Brain microvascular endothelial cell (primary cell): ENCODE measurements at regions not wholly inside any gene's neighbourhood (a gene's known extent, or its start where the extent isn't known, plus 50 kb on each side); places are given as distances from the start of the nearest gene placed in this dataset.
A peak's percentile ranks its signal among the peaks of the same experiment; 100 is the strongest.

ENCODE experiments used
- DNase-seq: peaks from one replicate; pipeline ENCODE4 v3.0.0-alpha.2; 2020
- H3K27ac ChIP-seq: fragments of 250-450 bp; sonication (Bioruptor Pico); 2 replicates; pipeline ENCODE4 v1.5.1; 2020; ENCODE audit warnings: mild to moderate bottlenecking, moderate library complexity
- H3K27me3 ChIP-seq: fragments of 250-450 bp; sonication (Bioruptor Pico); replicated peaks from 2 replicates; pipeline ENCODE4 v1.5.1; 2020; ENCODE audit warnings: mild to moderate bottlenecking
- H3K36me3 ChIP-seq: fragments of 250-450 bp; sonication (Bioruptor Pico); replicated peaks from 2 replicates; pipeline ENCODE4 v1.5.1; 2020; ENCODE audit warnings: mild to moderate bottlenecking
- H3K4me3 ChIP-seq: 2 replicates; pipeline ENCODE4 v1.5.1; 2011; ENCODE audit warnings: low read depth, mild to moderate bottlenecking, control low read depth, low read length, moderate library complexity
- in situ Hi-C: cut with HindIII; loops from 2 replicates; pipeline ENCODE4 v1.10.0; 2017; ENCODE audit warnings: low sequenced_read_pairs, low pct_ligation_motif_present
- TF ChIP-seq, protein P1 (sequence below): IDR thresholded peaks from 2 replicates; pipeline ENCODE4 v1.5.1; 2011; ENCODE audit warnings: low read depth, mild to moderate bottlenecking, moderate library complexity, low read length, control low read depth, inconsistent platforms; ENCODE audit errors: missing control alignments

DNA sequence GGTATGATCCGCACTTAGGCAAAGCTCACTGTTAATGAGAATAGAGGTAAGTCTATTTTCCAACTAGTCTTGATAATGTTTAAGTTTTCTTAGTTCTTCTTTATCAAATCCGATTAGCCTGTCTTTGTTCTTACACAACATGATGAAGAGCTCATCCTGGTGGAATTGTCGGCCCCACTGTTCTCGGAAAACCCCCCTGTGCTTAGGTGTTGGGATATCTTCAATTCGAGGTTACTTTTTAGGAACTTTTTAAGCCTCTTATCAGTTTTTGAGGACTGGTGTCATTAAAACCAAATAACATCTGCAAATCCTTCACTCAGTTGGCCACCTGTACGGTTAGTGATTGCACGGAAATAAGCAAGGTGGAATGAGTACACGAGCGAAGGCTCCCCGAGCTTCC lies 60.7 kb upstream of the KIF26B start:
- Histone ChIP-seq H3K36me3 (no peaks in the 10 kb centered on the region), H3K27ac (no peak overlapping the region), H3K27me3 (no peaks in the 10 kb centered on the region), H3K4me3 (no peak overlapping the region)
- no peak for DNase-seq
- TF ChIP-seq, protein P1, sequence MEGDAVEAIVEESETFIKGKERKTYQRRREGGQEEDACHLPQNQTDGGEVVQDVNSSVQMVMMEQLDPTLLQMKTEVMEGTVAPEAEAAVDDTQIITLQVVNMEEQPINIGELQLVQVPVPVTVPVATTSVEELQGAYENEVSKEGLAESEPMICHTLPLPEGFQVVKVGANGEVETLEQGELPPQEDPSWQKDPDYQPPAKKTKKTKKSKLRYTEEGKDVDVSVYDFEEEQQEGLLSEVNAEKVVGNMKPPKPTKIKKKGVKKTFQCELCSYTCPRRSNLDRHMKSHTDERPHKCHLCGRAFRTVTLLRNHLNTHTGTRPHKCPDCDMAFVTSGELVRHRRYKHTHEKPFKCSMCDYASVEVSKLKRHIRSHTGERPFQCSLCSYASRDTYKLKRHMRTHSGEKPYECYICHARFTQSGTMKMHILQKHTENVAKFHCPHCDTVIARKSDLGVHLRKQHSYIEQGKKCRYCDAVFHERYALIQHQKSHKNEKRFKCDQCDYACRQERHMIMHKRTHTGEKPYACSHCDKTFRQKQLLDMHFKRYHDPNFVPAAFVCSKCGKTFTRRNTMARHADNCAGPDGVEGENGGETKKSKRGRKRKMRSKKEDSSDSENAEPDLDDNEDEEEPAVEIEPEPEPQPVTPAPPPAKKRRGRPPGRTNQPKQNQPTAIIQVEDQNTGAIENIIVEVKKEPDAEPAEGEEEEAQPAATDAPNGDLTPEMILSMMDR: no peak
- in situ Hi-C loops: no loop called here

DNA sequence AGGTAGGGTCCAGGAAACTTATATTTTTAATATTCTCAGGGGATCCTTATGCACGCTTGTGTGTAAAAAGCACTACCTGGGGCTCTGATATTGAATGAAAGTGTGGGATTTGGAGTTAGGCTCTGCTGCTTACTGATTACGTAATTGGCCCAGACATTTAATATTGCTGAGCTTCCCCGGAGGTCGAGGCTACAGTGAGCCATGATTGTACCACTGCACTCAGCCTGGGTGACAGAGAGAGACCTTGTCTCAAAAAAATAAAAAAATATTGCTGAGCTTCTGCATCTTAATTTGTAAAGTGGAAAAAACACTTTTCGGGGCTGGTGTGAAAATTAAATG lies 62.2 kb upstream of the KIF26B start:
- Histone ChIP-seq H3K36me3 (no peaks in the 10 kb centered on the region), H3K27me3 (no peaks in the 10 kb centered on the region), H3K27ac (peak overlapping the region; percentile 95), H3K4me3 (no peak overlapping the region)
- DNase-seq: no peak
- in situ Hi-C loops: no loop called here
- TF ChIP-seq, protein P1: no peak

DNA sequence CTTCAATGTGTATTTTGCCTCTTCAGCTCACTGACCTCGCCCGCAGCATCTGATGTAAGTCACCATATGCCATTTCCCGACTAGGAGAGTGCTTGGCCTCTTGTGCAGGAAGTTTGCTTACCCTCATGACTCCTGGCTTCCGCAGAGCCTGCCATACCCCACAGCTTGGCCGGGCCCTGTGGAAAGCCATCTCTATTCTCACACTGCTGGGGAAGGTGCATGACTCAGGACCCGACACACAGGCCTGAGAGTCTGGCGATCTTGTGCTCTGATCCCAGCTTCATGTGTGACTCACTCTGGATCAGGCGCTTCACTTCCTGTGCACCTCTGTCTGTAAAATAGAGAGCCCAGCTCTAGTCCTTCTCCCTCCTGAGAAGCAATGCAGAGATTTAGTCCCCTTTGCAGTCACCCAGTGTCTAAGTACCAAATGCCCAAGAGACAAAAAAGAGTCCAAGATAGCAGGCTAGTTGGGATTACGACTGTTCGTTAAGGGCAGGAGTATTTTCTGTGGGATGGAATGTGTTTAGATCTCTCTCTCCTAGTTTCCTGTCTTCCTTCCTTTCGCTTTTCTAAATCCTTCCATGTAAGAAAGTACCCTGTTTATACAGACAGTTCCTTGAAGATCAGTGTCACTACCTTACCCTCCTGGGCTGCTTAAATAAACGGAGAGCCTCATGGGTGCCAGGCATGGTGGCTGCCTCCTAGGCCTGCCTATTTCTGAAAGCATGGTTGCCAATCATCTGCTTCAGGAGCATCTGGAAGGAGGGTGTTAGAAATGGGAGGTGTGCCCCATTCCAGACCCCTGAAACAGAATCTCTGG lies 62.8 kb upstream of the KIF26B start:
- DNase-seq: peak; percentile 99
- Histone ChIP-seq H3K27me3 (no peaks in the 10 kb centered on the region), H3K4me3 (no peak overlapping the region), H3K27ac (peak overlapping the region; percentile 95), H3K36me3 (no peaks in the 10 kb centered on the region)
- TF ChIP-seq, protein P1: no peak
- in situ Hi-C loops: no loop called here

DNA sequence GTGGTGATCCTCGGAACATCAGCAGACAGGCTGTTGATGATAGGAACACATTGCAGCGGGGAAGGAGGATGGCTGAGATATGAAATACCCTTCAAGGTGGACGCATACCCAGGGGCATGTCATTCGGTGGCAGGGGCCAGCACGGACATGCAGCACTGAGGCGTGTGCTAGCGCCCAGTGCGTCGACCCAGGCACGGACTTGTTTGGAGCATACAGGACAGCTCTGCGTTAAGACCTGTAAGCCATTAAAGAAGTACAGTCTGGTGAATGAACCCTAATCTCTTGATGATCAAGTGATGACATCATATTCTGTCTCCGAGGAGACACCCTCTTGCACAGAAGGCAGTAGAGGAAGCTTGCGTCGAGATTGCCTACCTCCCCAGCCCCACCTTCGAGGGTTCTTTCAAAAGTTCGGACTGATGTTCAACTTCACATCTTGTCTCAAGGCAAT lies 63.6 kb upstream of the KIF26B start:
- TF ChIP-seq, protein P1: no peak
- peak; percentile 27 for DNase-seq
- Histone ChIP-seq H3K27me3 (no peaks in the 10 kb centered on the region), H3K4me3 (no peak overlapping the region), H3K36me3 (no peaks in the 10 kb centered on the region), H3K27ac (peak overlapping the region; percentile 95)
- in situ Hi-C loops: no loop called here

GRCh38 chr1:245090491-245091090 lies 64.2 kb upstream of the KIF26B start:
- in situ Hi-C loops: no loop called here
- peak overlapping the region; percentile 95 for H3K27ac ChIP-seq

More at GRCh38 chr1:245090491-245091090, 64.2 kb upstream of the KIF26B start:
- no peaks in the 10 kb centered on the region for H3K36me3 ChIP-seq
- H3K4me3 ChIP-seq: no peak overlapping the region
- no peak for DNase-seq
- TF ChIP-seq, protein P1: no peak
- H3K27me3 ChIP-seq: no peaks in the 10 kb centered on the region
